K562 (cell line): ENCODE measurements at regions not wholly inside any gene's neighbourhood (a gene's known extent, or its start where the extent isn't known, plus 50 kb on each side); places are given as distances from the start of the nearest gene placed in this dataset.

Source experiments
- ILF3 ChIP-seq: fragments of 450-650 bp; IDR thresholded peaks from 2 replicates; pipeline ENCODE4 v1.6.1; 2018; ENCODE audit warnings: antibody characterized with exemption, mild to moderate bottlenecking, moderate library complexity, borderline replicate concordance
- KAT7 ChIP-seq: sonication (generic); formaldehyde crosslinking; IDR thresholded peaks from 2 replicates; pipeline ENCODE4 v1.8.0; 2022; ENCODE audit warnings: missing genetic modification reagents, mild to moderate bottlenecking, borderline replicate concordance
- MLX ChIP-seq, 2 experiments: fragments of 450-650 bp in 1 of 2; sonication (generic) in 1 of 2; formaldehyde crosslinking; conservative IDR thresholded peaks; 2 replicates each; pipeline versions ENCODE4 v1.4.0 to v1.8.1; 2020 to 2022; ENCODE audit warnings: mild to moderate bottlenecking in 1 of 2, missing genetic modification reagents in 1 of 2
- REST ChIP-seq, 2 experiments: fragments of 450-650 bp; formaldehyde crosslinking in 1 of 2; IDR thresholded peaks; 2 replicates each; pipeline versions ENCODE4 v1.4.0 to v1.6.1; 2014 to 2020; ENCODE audit warnings: mild to moderate bottlenecking in 2 of 2, borderline replicate concordance in 1 of 2, low read depth in 1 of 2
- STAT5A ChIP-seq: IDR thresholded peaks from 2 replicates; pipeline ENCODE4 v1.6.1; 2012; ENCODE audit warnings: low read length, inconsistent platforms, borderline replicate concordance
- ZNF263 ChIP-seq: sonication (generic); formaldehyde crosslinking; IDR thresholded peaks from 2 replicates; pipeline ENCODE4 v1.8.0; 2022; ENCODE audit warnings: mild to moderate bottlenecking, missing genetic modification reagents, borderline replicate concordance
- TF ChIP-seq, protein P1 (sequence below), 2 experiments: fragments of 150-350 bp in 1 of 2; IDR thresholded peaks; 2 replicates each; pipeline ENCODE4 v1.6.1; 2012 to 2016; ENCODE audit warnings: low read depth in 2 of 2, low read length in 2 of 2, mild to moderate bottlenecking in 1 of 2, moderate library complexity in 1 of 2

GRCh38 chr6:26202811-26203583, 115.8 kb downstream of the HFE start (continued):
- TF ChIP-seq, protein P1, sequence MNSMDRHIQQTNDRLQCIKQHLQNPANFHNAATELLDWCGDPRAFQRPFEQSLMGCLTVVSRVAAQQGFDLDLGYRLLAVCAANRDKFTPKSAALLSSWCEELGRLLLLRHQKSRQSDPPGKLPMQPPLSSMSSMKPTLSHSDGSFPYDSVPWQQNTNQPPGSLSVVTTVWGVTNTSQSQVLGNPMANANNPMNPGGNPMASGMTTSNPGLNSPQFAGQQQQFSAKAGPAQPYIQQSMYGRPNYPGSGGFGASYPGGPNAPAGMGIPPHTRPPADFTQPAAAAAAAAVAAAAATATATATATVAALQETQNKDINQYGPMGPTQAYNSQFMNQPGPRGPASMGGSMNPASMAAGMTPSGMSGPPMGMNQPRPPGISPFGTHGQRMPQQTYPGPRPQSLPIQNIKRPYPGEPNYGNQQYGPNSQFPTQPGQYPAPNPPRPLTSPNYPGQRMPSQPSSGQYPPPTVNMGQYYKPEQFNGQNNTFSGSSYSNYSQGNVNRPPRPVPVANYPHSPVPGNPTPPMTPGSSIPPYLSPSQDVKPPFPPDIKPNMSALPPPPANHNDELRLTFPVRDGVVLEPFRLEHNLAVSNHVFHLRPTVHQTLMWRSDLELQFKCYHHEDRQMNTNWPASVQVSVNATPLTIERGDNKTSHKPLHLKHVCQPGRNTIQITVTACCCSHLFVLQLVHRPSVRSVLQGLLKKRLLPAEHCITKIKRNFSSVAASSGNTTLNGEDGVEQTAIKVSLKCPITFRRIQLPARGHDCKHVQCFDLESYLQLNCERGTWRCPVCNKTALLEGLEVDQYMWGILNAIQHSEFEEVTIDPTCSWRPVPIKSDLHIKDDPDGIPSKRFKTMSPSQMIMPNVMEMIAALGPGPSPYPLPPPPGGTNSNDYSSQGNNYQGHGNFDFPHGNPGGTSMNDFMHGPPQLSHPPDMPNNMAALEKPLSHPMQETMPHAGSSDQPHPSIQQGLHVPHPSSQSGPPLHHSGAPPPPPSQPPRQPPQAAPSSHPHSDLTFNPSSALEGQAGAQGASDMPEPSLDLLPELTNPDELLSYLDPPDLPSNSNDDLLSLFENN (IDR thresholded peaks at IDR 0.05; ENCODE audit: low read depth in 2 of 2, low read length in 2 of 2): no peak
- TF ChIP-seq STAT5A (no peak), MLX (CRISPR knock-in tag; conservative IDR thresholded peaks at IDR 0.05) (0 out of 4 replicates have a peak, but pooled peaks of 1 of the 2 experiments have one; percentile 53), ZNF263 (no peak), KAT7 (CRISPR knock-in tag) (0 out of 2 replicates have a peak, but pooled peaks have one; percentile 89), ILF3 (0 out of 2 replicates have a peak, but pooled peaks have one; percentile 49), REST (IDR thresholded peaks at IDR 0.05; ENCODE audit: borderline replicate concordance) (no peak), REST (CRISPR knock-in tag; IDR thresholded peaks at IDR 0.05; ENCODE audit: low read depth) (0 out of 2 replicates have a peak, but pooled peaks have one; percentile 2)
- TF ChIP-seq, all 486 proteins: peak for 38
